Thyroid gland (tissue), 4 donors: ENCODE measurements at regions not wholly inside any gene's neighbourhood (a gene's known extent, or its start where the extent isn't known, plus 50 kb on each side); places are given as distances from the start of the nearest gene placed in this dataset.

Source experiments
- DNase-seq, 2 donors: peaks; one replicate each; pipeline ENCODE4 v3.0.0-alpha.2; 2019
- H3K27ac ChIP-seq, 3 donors: fragments of 200-600 bp; sonication (generic); 1 replicate in 2 of 3; 2 replicates in 1 of 3; pipeline ENCODE4 v1.5.1; 2016 to 2019; ENCODE audit warnings: mild to moderate bottlenecking in 1 of 3, moderate library complexity in 1 of 3
- H3K27me3 ChIP-seq: fragments of 200-600 bp; sonication (generic); one replicate; pipeline ENCODE4 v1.5.1; 2019
- H3K36me3 ChIP-seq, 2 donors: fragments of 200-600 bp; sonication (generic); one replicate each; pipeline ENCODE4 v1.5.1; 2016 to 2019
- H3K4me1 ChIP-seq, 2 donors: fragments of 200-600 bp; sonication (generic); one replicate each; pipeline ENCODE4 v1.5.1; 2017 to 2019
- H3K4me3 ChIP-seq, 3 donors: fragments of 200-600 bp; sonication (generic); replicated peaks in 1 of 3; 1 replicate in 2 of 3; 2 replicates in 1 of 3; pipeline ENCODE4 v1.5.1; 2016; ENCODE audit warnings: mild to moderate bottlenecking in 1 of 3
- H3K9me3 ChIP-seq: fragments of 200-600 bp; sonication (generic); one replicate; pipeline ENCODE4 v1.5.1; 2017
- CTCF ChIP-seq, 6 experiments: fragments of 200-600 bp in 3 of 6; fragments of 450-650 bp in 3 of 6; sonication (generic) in 3 of 6; IDR thresholded peaks; one replicate each; pipeline ENCODE4 v1.5.1; 2016 to 2019; ENCODE audit warnings: antibody characterized with exemption in 6 of 6, mild to moderate bottlenecking in 2 of 6, inconsistent platforms in 1 of 6, moderate library complexity in 1 of 6
- POLR2A ChIP-seq, 2 donors: fragments of 450-650 bp; IDR thresholded peaks; one replicate each; pipeline ENCODE4 v1.6.1; 2017; ENCODE audit warnings: antibody characterized with exemption in 2 of 2, mild to moderate bottlenecking in 2 of 2, moderate library complexity in 1 of 2
- WGBS, 2 donors: methylation state at CpG; one replicate each; pipeline ENCODE4 v1.1.5; 2017; 5-methylcytosine and 5-hydroxymethylcytosine counted together
- intact Hi-C: fragments of 100-400 bp; cut with DNase I; formaldehyde crosslinking; loops from one replicate; pipeline ENCODE4 v1.15.1; 2023

GRCh38 chr5:2191972-2192371, 309.2 kb upstream of the IRX4 start:
- Histone ChIP-seq H3K27ac (no peak overlapping the region), H3K4me3 (no peak overlapping the region), H3K27me3 (no peaks in the 10 kb centered on the region), H3K36me3 (no peaks in the 10 kb centered on the region), H3K4me1 (peaks cover 8 to 10% of the 10 kb centered on the region in 2 donors), H3K9me3 (no peaks in the 10 kb centered on the region)
- intact Hi-C loops: no loop called here
- DNase-seq: no peak
- no peak for TF ChIP-seq CTCF (IDR thresholded peaks at IDR 0.05)
- TF ChIP-seq POLR2A (IDR thresholded peaks at IDR 0.05): no peak
- WGBS, 2 donors: 64 to 81% methylated on average over 4 to 6 of the region's 6 CpGs

- intact Hi-C loops: no loop called here
Observed at GRCh38 chr5:2190549-2190948, 307.8 kb upstream of the IRX4 start.

GRCh38 chr5:2188661-2189060, 305.9 kb upstream of the IRX4 start:
- H3K9me3 ChIP-seq: no peaks in the 10 kb centered on the region
- 90 to 95% methylated on average over 4 of the region's 4 CpGs for WGBS, 2 donors
- H3K27ac ChIP-seq: no peak overlapping the region
- no peaks in the 10 kb centered on the region for H3K4me1 ChIP-seq
- intact Hi-C loops: no loop called here
- H3K36me3 ChIP-seq: no peaks in the 10 kb centered on the region
- TF ChIP-seq CTCF (IDR thresholded peaks at IDR 0.05) (no peak), POLR2A (IDR thresholded peaks at IDR 0.05) (no peak)
- DNase-seq: no peak
- no peak overlapping the region for H3K4me3 ChIP-seq
- no peaks in the 10 kb centered on the region for H3K27me3 ChIP-seq

More at GRCh38 chr5:2190549-2190948, 307.8 kb upstream of the IRX4 start:
- no peak overlapping the region for H3K4me3 ChIP-seq
- H3K27ac ChIP-seq: no peak overlapping the region
- H3K27me3 ChIP-seq: no peaks in the 10 kb centered on the region
- no peaks in the 10 kb centered on the region for H3K36me3 ChIP-seq
- DNase-seq: no peak
- WGBS, 2 donors: 76% methylated on average over 9 of the region's 9 CpGs
- H3K9me3 ChIP-seq: no peaks in the 10 kb centered on the region
- no peaks in the 10 kb centered on the region for H3K4me1 ChIP-seq
- TF ChIP-seq CTCF (IDR thresholded peaks at IDR 0.05) (no peak), POLR2A (IDR thresholded peaks at IDR 0.05) (no peak)

- WGBS, 2 donors: 82 to 92% methylated on average over 7 of the region's 7 CpGs
- H3K27ac ChIP-seq: no peak overlapping the region
- H3K9me3 ChIP-seq: no peaks in the 10 kb centered on the region
- no peaks in the 10 kb centered on the region for H3K4me1 ChIP-seq
- H3K36me3 ChIP-seq: no peaks in the 10 kb centered on the region
- intact Hi-C loops: no loop called here
- H3K4me3 ChIP-seq: no peak overlapping the region
- TF ChIP-seq POLR2A (IDR thresholded peaks at IDR 0.05) (no peak), CTCF (IDR thresholded peaks at IDR 0.05) (no peak)
- no peak for DNase-seq
- no peaks in the 10 kb centered on the region for H3K27me3 ChIP-seq
Observed at GRCh38 chr5:2188137-2188536, 305.4 kb upstream of the IRX4 start.

GRCh38 chr5:2187687-2188086, 305.0 kb upstream of the IRX4 start:
- no peak overlapping the region for H3K4me3 ChIP-seq
- intact Hi-C loops: no loop called here
- no peaks in the 10 kb centered on the region for H3K9me3 ChIP-seq
- no peaks in the 10 kb centered on the region for H3K4me1 ChIP-seq
- no peaks in the 10 kb centered on the region for H3K36me3 ChIP-seq
- WGBS, 2 donors: 95 to 100% methylated on average over 6 to 7 of the region's 10 CpGs
- TF ChIP-seq POLR2A (IDR thresholded peaks at IDR 0.05) (no peak), CTCF (IDR thresholded peaks at IDR 0.05) (no peak)
- no peak overlapping the region for H3K27ac ChIP-seq
- no peaks in the 10 kb centered on the region for H3K27me3 ChIP-seq
- no peak for DNase-seq
